Peyer's patch (tissue), 4 donors: ENCODE measurements at regions not wholly inside any gene's neighbourhood (a gene's known extent, or its start where the extent isn't known, plus 50 kb on each side); places are given as distances from the start of the nearest gene placed in this dataset.
"Not testable (repeated sequence)": the region's sequence is repeated elsewhere in the genome, so short reads cannot be mapped to it uniquely, and the experiment has no call there.

Experiments
- POLR2A ChIP-seq, 2 donors: fragments of 450-650 bp; IDR thresholded peaks; one replicate each; pipeline ENCODE4 v1.5.1; 2017; ENCODE audit warnings: antibody characterized with exemption in 2 of 2, mild to moderate bottlenecking in 2 of 2, moderate library complexity in 2 of 2
- TF ChIP-seq, protein P1 (sequence below), 6 experiments: fragments of 450-650 bp in 4 of 6; fragments of 200-600 bp in 2 of 6; sonication (generic) in 1 of 6; IDR thresholded peaks; one replicate each; pipeline ENCODE4 v1.5.1; 2017 to 2019; ENCODE audit warnings: antibody characterized with exemption in 6 of 6, mild to moderate bottlenecking in 3 of 6, moderate library complexity in 1 of 6

DNA sequence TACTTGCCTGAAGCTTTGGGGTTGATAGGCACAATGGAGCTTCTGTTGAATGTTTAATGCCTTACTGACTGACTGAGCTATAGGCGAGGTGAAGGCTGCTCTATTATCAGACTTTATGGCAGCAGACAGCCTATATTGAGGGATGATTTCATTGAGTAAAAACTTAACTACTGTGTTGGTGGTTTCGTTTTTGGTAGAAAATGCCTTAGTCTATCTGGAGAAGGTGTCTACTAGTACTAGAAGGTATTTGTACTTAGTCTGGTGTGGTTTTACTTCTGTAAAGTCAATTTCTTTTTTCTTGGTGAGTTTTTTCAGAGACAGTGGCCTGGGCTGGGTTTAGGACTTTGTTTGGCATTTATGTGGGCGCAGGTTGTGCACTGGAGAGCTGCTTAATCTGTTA, 97.2 kb downstream of the ALG1L2 start:
- TF ChIP-seq, protein P1, sequence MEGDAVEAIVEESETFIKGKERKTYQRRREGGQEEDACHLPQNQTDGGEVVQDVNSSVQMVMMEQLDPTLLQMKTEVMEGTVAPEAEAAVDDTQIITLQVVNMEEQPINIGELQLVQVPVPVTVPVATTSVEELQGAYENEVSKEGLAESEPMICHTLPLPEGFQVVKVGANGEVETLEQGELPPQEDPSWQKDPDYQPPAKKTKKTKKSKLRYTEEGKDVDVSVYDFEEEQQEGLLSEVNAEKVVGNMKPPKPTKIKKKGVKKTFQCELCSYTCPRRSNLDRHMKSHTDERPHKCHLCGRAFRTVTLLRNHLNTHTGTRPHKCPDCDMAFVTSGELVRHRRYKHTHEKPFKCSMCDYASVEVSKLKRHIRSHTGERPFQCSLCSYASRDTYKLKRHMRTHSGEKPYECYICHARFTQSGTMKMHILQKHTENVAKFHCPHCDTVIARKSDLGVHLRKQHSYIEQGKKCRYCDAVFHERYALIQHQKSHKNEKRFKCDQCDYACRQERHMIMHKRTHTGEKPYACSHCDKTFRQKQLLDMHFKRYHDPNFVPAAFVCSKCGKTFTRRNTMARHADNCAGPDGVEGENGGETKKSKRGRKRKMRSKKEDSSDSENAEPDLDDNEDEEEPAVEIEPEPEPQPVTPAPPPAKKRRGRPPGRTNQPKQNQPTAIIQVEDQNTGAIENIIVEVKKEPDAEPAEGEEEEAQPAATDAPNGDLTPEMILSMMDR (IDR thresholded peaks at IDR 0.05), result not testable (repeated sequence)
- TF ChIP-seq POLR2A (IDR thresholded peaks at IDR 0.05), result not testable (repeated sequence)
